Psoas muscle (tissue), 7 donors: ENCODE measurements at regions not wholly inside any gene's neighbourhood (a gene's known extent, or its start where the extent isn't known, plus 50 kb on each side); places are given as distances from the start of the nearest gene placed in this dataset.

Experiments used
- ATAC-seq, 4 donors: fragments of 200-7000 bp; cut with Tn5 transposase; one replicate each; pipeline ENCODE4 v1.9.1; 2020; ENCODE audit warnings: moderate library complexity in 3 of 4, mild to moderate bottlenecking in 2 of 4
- DNase-seq, 2 donors: peaks; one replicate each; pipeline ENCODE4 v3.0.0-alpha.2; 2020
- H3K27ac ChIP-seq: fragments of 200-600 bp; one replicate; pipeline ENCODE4 v1.8.0; 2022
- H3K27me3 ChIP-seq, 3 donors: fragments of 200-600 bp in 1 of 3; one replicate each; pipeline versions ENCODE4 v1.6.1 to v1.8.0; 2013 to 2022; ENCODE audit warnings: low read length in 2 of 3, mild to moderate bottlenecking in 2 of 3, moderate library complexity in 1 of 3; ENCODE audit not compliant: insufficient read depth in 3 of 3
- H3K36me3 ChIP-seq, 2 donors: fragments of 200-600 bp in 1 of 2; one replicate each; pipeline versions ENCODE4 v1.6.1 to v1.8.0; 2013 to 2022; ENCODE audit warnings: low read depth in 1 of 2, mild to moderate bottlenecking in 1 of 2, moderate library complexity in 1 of 2; ENCODE audit not compliant: insufficient read depth in 1 of 2
- H3K4me1 ChIP-seq: fragments of 200-600 bp; one replicate; pipeline ENCODE4 v1.8.0; 2022
- H3K4me3 ChIP-seq: fragments of 200-600 bp; one replicate; pipeline ENCODE4 v1.8.0; 2022; ENCODE audit warnings: mild to moderate bottlenecking
- H3K9me3 ChIP-seq: fragments of 200-600 bp; one replicate; pipeline ENCODE4 v1.8.0; 2022
- CTCF ChIP-seq: fragments of 200-600 bp; IDR thresholded peaks from one replicate; pipeline ENCODE4 v1.8.0; 2022; ENCODE audit warnings: antibody characterized with exemption
- WGBS, 3 donors: extraction: QIAGEN DNeasy Blood & Tissue Kit; methylation state at CpG; one replicate each; pipeline versions ENCODE4 v1.1.6 to v1.1.7; 2013; 5-methylcytosine and 5-hydroxymethylcytosine counted together
- intact Hi-C, 2 donors: fragments of 100-400 bp; cut with DNase I; formaldehyde crosslinking; loops; one replicate each; pipeline versions ENCODE4 v1.11.0 to v1.14.2; 2022
- donor health status: healthy with polysubstance abuse.
- donor health status: DM: no; HTN: no; CAD: no; lungs with moderate emphysema.
- donor health status: Bipolar disorder and iron deficiency.
- donor health status: healthy.
- donor health status: DM: yes; HTN: yes; CAD: no.
- donor health status: DM: no; HTN: no; CAD: no.
- donor health status: DM: yes; HTN: yes; CAD: no.

GRCh38 chr11:92728628-92729027, 240.8 kb upstream of the MTNR1B start:
- Histone ChIP-seq H3K27me3 (no peaks in the 10 kb centered on the region), H3K36me3 (no peaks in the 10 kb centered on the region), H3K27ac (no peak overlapping the region), H3K4me1 (no peaks in the 10 kb centered on the region), H3K9me3 (no peaks in the 10 kb centered on the region), H3K4me3 (no peak overlapping the region)
- ATAC-seq (no peak), DNase-seq (no peak)
- WGBS, 3 donors, result 63 to 70% (median 67%) methylated on average over 3 of the region's 3 CpGs
- no peak for TF ChIP-seq CTCF
- intact Hi-C loops, result no loop called here

- H3K36me3 ChIP-seq, result no peaks in the 10 kb centered on the region
- no peak overlapping the region for H3K27ac ChIP-seq
- no peaks in the 10 kb centered on the region for H3K9me3 ChIP-seq
- H3K4me3 ChIP-seq, result no peak overlapping the region
- ATAC-seq, result no peak
- peaks cover 0 to 3% (median 0%) of the 10 kb centered on the region in 3 donors for H3K27me3 ChIP-seq
- TF ChIP-seq CTCF, result no peak
- H3K4me1 ChIP-seq, result no peaks in the 10 kb centered on the region
- intact Hi-C loops, result no loop called here
- no peak for DNase-seq
- 68 to 80% (median 71%) methylated on average over 1 of the region's 1 CpG for WGBS, 3 donors
Measured at GRCh38 chr11:92735039-92735438, 234.4 kb upstream of the MTNR1B start.

DNA sequence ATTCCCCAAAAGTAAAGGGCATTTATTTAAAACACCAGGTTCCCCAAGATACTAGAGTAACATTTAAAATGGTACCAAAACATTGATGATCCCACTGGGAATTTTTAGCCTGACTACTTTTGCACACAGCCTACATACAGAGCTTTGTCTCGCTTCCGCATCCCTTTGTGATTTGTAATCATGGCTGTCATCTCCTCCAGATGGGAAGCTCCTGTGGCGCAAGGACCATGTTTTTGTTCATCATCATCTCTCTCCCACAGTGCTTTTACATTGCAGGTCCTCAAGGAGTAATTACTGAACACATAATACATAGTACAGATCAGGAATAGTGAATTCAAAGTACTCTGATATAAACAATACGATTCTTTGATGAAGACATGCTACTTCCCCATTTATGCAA, 231.2 kb upstream of the MTNR1B start:
- DNase-seq, result no peak
- Histone ChIP-seq H3K27me3 (peaks cover 0 to 3% (median 0%) of the 10 kb centered on the region in 3 donors), H3K4me1 (no peaks in the 10 kb centered on the region), H3K27ac (no peak overlapping the region), H3K4me3 (no peak overlapping the region), H3K9me3 (no peaks in the 10 kb centered on the region), H3K36me3 (no peaks in the 10 kb centered on the region)
- WGBS, 3 donors, result 86 to 94% (median 89%) methylated on average over 4 of the region's 4 CpGs
- intact Hi-C loops, result no loop called here
- ATAC-seq, result no peak
- no peak for TF ChIP-seq CTCF

DNA sequence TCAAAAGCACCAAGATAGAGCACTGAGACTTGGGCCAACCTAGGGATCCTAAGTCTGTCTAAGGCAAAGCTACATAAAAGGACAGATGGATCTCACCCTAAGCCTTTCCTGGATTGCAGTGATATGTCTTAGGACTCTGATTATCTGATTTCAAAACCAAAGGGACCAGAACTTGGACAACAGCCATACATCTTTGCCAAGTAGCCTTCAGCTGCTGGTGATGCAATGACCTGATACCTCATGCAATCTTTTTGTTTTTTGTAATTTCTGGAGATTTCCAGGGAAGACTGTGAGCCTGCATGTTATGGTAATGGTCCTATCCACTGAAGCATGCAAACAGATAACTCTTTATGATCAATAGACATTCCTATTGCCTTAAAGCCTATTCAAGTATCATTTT, 230.4 kb upstream of the MTNR1B start:
- no peak for TF ChIP-seq CTCF
- peaks cover 0 to 3% (median 0%) of the 10 kb centered on the region in 3 donors for H3K27me3 ChIP-seq
- H3K9me3 ChIP-seq, result no peaks in the 10 kb centered on the region
- no peaks in the 10 kb centered on the region for H3K4me1 ChIP-seq
- no peak overlapping the region for H3K27ac ChIP-seq
- H3K4me3 ChIP-seq, result no peak overlapping the region
- DNase-seq (no peak), ATAC-seq (peak in 2 of 4 donors; percentile 34 to 48)
- intact Hi-C loops, result no loop called here
- no peaks in the 10 kb centered on the region for H3K36me3 ChIP-seq

GRCh38 chr11:92739491-92739890, 230.0 kb upstream of the MTNR1B start:
- intact Hi-C loops, result no loop called here
- no peaks in the 10 kb centered on the region for H3K4me1 ChIP-seq
- no peak for TF ChIP-seq CTCF
- no peak overlapping the region for H3K4me3 ChIP-seq
- ATAC-seq (no peak), DNase-seq (no peak)
- no peaks in the 10 kb centered on the region for H3K9me3 ChIP-seq
- no peaks in the 10 kb centered on the region for H3K36me3 ChIP-seq
- H3K27me3 ChIP-seq, result peaks cover 0 to 3% (median 0%) of the 10 kb centered on the region in 3 donors
- WGBS, 3 donors, result 65 to 70% (median 66%) methylated on average over 2 of the region's 2 CpGs
- no peak overlapping the region for H3K27ac ChIP-seq
